ENCODE measurements at regions not wholly inside any gene's neighbourhood (a gene's known extent, or its start where the extent isn't known, plus 50 kb on each side); places are given as distances from the start of the nearest gene placed in this dataset.

- no peak for ATAC-seq
- Mint-ChIP-seq H3K4me1 (no peaks in the 10 kb centered on the region), H3K4me3 (no peak overlapping the region), H3K9me3 (peaks cover 0 to 5% of the 10 kb centered on the region in 2 donors), H3K27me3 (no peaks in the 10 kb centered on the region), H3K27ac (no peak overlapping the region)
- DNase-seq: no peak
Observed at GRCh38 chr18:37717098-37717497, 151.5 kb upstream of the CELF4 start.

DNA sequence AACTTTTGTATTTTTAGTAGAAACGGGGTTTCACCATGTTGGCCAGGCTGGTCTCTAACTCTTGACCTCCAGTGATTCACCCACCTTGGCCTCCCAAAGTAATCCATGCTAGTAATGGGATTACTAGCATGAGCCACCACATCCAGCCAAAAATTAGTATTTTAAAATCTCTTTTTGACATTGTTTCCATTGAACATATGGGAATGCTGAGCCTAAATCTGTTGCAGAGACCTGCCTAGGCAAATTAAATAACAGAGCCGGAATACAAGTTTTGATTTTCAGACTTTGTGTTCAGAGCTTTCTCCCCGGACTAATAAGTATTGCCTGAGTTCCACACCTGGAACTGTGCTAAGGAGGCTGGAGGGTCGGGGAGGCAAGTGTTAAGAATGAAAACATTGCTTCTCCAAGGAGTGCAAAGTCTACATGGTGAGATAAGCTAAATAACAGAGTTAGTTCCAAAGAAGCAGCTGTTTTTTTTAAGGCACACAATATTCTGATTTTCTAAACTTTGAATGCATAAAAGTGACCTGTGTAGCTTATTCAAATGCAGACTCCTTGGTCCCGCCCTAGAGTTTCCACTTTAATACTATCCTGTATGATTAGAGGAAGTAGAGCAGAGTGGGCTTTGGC, 150.6 kb upstream of the CELF4 start:
- Mint-ChIP-seq H3K27me3 (no peaks in the 10 kb centered on the region), H3K9me3 (peaks cover 0 to 5% of the 10 kb centered on the region in 2 donors), H3K27ac (no peak overlapping the region), H3K4me3 (no peak overlapping the region), H3K4me1 (no peaks in the 10 kb centered on the region)
- DNase-seq: no peak
- no peak for ATAC-seq

GRCh38 chr18:37714691-37715090, 149.1 kb upstream of the CELF4 start:
- ATAC-seq: no peak
- Mint-ChIP-seq H3K27ac (no peak overlapping the region), H3K9me3 (peaks cover 0 to 5% of the 10 kb centered on the region in 2 donors), H3K4me1 (no peaks in the 10 kb centered on the region), H3K4me3 (no peak overlapping the region), H3K27me3 (no peaks in the 10 kb centered on the region)
- DNase-seq: no peak

GRCh38 chr18:37712776-37713175, 147.2 kb upstream of the CELF4 start:
- DNase-seq (no peak), ATAC-seq (no peak)
- H3K27me3 Mint-ChIP-seq: no peaks in the 10 kb centered on the region
- H3K27ac Mint-ChIP-seq: no peak overlapping the region
- no peak overlapping the region for H3K4me3 Mint-ChIP-seq
- H3K4me1 Mint-ChIP-seq: no peaks in the 10 kb centered on the region
- peaks cover 0 to 5% of the 10 kb centered on the region in 2 donors for H3K9me3 Mint-ChIP-seq

GRCh38 chr18:37711766-37712505, 146.3 kb upstream of the CELF4 start:
- no peak for DNase-seq

GRCh38 chr18:37710726-37711125, 145.1 kb upstream of the CELF4 start:
- Mint-ChIP-seq H3K4me1 (no peaks in the 10 kb centered on the region), H3K27ac (no peak overlapping the region), H3K9me3 (peaks cover 0 to 5% of the 10 kb centered on the region in 2 donors), H3K27me3 (no peaks in the 10 kb centered on the region), H3K4me3 (no peak overlapping the region)
- ATAC-seq: no peak
- DNase-seq: no peak

More at GRCh38 chr18:37711766-37712505, 146.3 kb upstream of the CELF4 start:
- Mint-ChIP-seq H3K27me3 (no peaks in the 10 kb centered on the region), H3K4me3 (no peak overlapping the region), H3K9me3 (peaks cover 0 to 5% of the 10 kb centered on the region in 2 donors), H3K4me1 (no peaks in the 10 kb centered on the region), H3K27ac (no peak overlapping the region)
- no peak for ATAC-seq

- Mint-ChIP-seq H3K27me3 (no peaks in the 10 kb centered on the region), H3K4me3 (no peak overlapping the region), H3K27ac (no peak overlapping the region), H3K9me3 (no peaks in the 10 kb centered on the region), H3K4me1 (no peaks in the 10 kb centered on the region)
- ATAC-seq (no peak), DNase-seq (no peak)
Observed at GRCh38 chr18:37709740-37710139, 144.1 kb upstream of the CELF4 start.

- Mint-ChIP-seq H3K4me1 (no peaks in the 10 kb centered on the region), H3K4me3 (no peak overlapping the region), H3K9me3 (no peaks in the 10 kb centered on the region), H3K27ac (no peak overlapping the region), H3K27me3 (no peaks in the 10 kb centered on the region)
- DNase-seq (no peak), ATAC-seq (no peak)
Observed at GRCh38 chr18:37705016-37705415, 139.4 kb upstream of the CELF4 start.

- no peak for ATAC-seq
- Mint-ChIP-seq H3K27ac (no peak overlapping the region), H3K4me3 (no peak overlapping the region), H3K9me3 (no peaks in the 10 kb centered on the region), H3K27me3 (no peaks in the 10 kb centered on the region), H3K4me1 (no peaks in the 10 kb centered on the region)
- DNase-seq: no peak
Observed at GRCh38 chr18:37702841-37703240, 137.2 kb upstream of the CELF4 start.

DNA sequence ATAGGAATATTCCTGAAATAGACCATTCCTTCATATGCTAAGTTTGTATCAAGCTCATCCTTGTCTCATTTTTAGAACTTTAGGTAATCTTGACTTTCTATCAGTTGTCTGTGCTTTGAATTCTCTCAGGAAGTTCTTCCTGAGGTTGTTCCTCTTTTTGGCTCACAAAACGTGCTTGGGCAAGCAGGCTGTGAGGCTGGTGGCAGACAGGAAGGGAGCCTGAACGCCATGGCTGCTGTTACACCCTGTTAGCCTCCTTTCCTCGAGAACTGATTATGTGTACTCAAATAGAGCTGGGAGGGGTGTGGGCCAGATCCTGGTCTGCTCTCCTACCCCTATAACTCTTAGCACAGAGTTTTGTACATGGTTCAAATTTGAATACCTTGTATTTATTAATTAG, 136.4 kb upstream of the CELF4 start:
- Mint-ChIP-seq H3K4me1 (no peaks in the 10 kb centered on the region), H3K4me3 (no peak overlapping the region), H3K27me3 (no peaks in the 10 kb centered on the region), H3K27ac (no peak overlapping the region), H3K9me3 (no peaks in the 10 kb centered on the region)
- DNase-seq: no peak
- ATAC-seq: no peak

DNA sequence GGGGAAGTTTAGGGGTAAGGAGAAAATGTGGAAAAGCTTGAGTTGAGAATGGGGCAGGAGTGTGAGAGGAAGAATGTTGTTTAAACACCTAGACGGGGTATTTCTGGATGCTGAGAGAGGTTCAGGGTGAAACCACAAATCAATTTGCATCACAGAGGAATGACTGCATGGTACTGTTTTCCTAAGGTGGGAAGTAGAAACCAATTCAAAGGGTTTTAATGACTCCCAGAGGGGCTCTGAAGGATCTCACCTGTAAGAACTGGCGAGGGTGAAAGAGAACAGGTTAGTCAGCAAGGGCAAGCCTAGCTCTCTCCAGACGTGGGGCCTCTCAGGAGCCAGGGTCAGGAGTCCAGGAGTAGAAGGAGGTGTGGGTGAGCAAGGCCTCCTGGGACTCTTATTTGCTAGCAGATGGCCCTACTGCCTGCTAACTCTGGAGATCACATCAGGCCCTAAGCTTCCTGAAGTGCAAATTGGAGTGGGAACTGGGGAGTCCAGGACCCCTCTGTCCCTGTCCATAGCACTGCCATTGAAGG, 133.0 kb upstream of the CELF4 start:
- Mint-ChIP-seq H3K27ac (no peak overlapping the region), H3K4me3 (no peak overlapping the region), H3K4me1 (no peaks in the 10 kb centered on the region), H3K9me3 (no peaks in the 10 kb centered on the region), H3K27me3 (no peaks in the 10 kb centered on the region)
- DNase-seq (no peak), ATAC-seq (no peak)

DNA sequence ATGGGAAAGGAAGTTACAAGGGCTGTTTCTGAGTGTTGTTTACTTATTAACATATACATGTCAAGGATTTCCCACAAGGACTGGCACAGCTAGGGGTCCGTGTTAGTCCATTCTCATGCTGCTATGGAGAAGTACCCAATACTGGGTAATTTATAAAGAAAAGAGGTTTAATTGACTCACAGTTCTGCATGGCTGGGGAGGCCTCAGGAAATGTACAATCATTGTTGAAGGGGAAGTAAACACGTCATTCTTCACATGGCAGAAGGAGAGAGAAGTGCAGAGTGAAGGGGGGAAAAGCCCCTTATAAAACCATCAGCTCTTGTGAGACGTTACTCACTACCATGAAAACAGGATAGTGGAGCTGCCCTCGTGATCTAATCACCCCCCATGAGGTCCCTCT, 128.9 kb upstream of the CELF4 start:
- no peak overlapping the region for H3K27ac Mint-ChIP-seq
- DNase-seq (no peak), ATAC-seq (no peak)
- no peaks in the 10 kb centered on the region for H3K9me3 Mint-ChIP-seq
- no peaks in the 10 kb centered on the region for H3K4me1 Mint-ChIP-seq
- no peaks in the 10 kb centered on the region for H3K27me3 Mint-ChIP-seq
- no peak overlapping the region for H3K4me3 Mint-ChIP-seq

DNA sequence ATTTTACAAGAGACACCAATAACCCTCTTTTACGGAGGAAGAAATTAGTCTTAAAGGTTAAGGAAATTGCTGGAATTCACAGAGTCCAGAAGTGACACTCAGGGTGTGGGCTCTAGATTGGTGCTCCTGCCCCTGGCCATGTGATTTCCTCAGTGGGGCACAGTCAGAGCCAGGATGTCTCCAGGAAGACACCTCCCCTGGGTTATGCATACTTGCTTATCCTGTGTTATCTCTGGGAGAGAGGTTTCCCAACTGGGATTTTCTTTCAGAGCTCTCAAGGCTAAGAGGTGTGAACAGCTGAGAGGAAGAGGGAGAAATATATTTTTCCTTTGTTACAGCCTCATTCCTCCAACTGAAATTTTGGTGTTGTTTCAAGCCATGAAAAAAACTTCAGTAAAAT, 125.6 kb upstream of the CELF4 start:
- no peak for ATAC-seq
- Mint-ChIP-seq H3K27me3 (no peaks in the 10 kb centered on the region), H3K27ac (no peak overlapping the region), H3K4me3 (no peak overlapping the region), H3K4me1 (no peaks in the 10 kb centered on the region), H3K9me3 (peaks cover 5 to 9% of the 10 kb centered on the region in 2 donors)
- DNase-seq: no peak

GRCh38 chr18:37689841-37690240, 124.2 kb upstream of the CELF4 start:
- DNase-seq (no peak), ATAC-seq (no peak)
- Mint-ChIP-seq H3K27ac (no peak overlapping the region), H3K4me3 (no peak overlapping the region), H3K9me3 (peaks cover 7 to 9% of the 10 kb centered on the region in 2 donors), H3K27me3 (no peaks in the 10 kb centered on the region), H3K4me1 (no peaks in the 10 kb centered on the region)

DNA sequence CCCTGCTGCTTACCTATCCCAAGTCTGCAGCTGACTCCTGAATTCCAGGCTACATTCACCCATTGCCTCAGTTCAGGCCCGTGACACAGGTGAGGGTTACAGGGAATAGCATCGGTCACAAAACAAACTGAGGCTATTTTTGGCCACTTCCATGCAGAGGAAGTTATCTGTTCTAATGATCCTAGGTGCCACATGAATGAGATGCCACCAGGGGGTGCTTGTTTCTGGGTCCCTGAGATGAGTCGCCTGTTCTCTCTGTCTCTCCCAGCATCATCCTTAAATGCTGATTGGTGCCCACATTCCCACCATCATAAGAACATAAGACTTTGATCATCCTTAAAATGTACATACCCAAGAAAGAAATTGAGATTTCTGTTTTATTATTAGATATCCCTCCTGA, 119.0 kb upstream of the CELF4 start:
- Mint-ChIP-seq H3K9me3 (peaks cover 14 to 17% of the 10 kb centered on the region in 2 donors), H3K27ac (no peak overlapping the region), H3K4me3 (no peak overlapping the region), H3K27me3 (peaks cover 15% of the 10 kb centered on the region), H3K4me1 (no peaks in the 10 kb centered on the region)
- ATAC-seq: no peak
- no peak for DNase-seq

DNA sequence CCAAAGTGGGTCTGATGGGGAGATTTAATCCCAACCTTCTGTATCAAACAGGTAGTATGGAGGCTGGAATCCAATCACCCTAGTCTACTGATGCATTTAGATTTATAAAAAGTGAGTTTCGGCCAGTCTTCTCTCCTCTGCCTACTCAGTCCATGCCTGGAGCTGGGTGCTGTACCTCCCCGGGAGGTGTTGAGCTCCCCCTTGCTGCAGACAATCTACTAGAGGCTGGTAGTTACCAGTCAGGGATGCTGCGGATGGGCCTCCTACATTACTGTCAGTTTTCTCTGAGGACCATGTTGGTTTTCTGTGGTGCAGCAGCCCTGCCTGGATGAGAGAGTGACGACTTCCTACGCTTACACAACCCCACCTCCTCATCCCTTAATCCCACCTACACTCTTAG, 118.6 kb upstream of the CELF4 start:
- peaks cover 15% of the 10 kb centered on the region for H3K27me3 Mint-ChIP-seq
- no peak overlapping the region for H3K4me3 Mint-ChIP-seq
- no peak overlapping the region for H3K27ac Mint-ChIP-seq
- ATAC-seq (no peak), DNase-seq (no peak)
- H3K4me1 Mint-ChIP-seq: no peaks in the 10 kb centered on the region
- H3K9me3 Mint-ChIP-seq: peaks cover 13 to 17% of the 10 kb centered on the region in 2 donors
